ENCODE measurements at regions not wholly inside any gene's neighbourhood (a gene's known extent, or its start where the extent isn't known, plus 50 kb on each side); places are given as distances from the start of the nearest gene placed in this dataset.

DNA sequence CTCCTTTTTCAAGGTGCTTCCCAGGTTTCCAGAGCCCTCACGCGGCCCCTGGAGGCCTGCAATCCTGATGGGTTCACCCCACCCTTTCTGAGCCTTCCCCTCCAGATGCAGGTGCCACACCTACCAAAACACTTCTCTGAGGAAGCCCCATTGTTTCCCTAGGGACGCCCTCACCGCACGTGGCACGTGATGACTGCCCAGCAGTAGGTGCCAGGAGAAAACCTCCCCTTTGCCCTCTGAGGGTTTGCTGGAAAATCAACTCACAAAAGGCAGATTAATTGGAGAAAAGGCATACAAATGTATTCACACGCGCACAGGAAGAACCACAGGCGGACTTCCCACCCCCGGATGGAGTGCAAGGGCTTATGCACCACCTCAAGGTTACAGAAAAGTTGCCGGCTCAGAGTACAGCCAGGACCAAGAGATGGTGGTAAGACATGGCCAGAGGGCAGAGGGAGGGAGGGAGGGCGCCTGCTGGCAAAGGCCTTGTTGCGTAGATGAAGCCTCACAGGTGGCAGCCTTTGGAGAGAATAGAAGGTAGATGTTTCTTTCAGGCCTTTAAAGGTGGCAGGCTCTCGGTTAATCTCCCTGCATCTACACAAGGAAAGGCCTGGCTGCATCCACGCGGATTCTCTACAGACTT lies 269.4 kb upstream of the RAB6C start:
- DNase-seq = no peak

DNA sequence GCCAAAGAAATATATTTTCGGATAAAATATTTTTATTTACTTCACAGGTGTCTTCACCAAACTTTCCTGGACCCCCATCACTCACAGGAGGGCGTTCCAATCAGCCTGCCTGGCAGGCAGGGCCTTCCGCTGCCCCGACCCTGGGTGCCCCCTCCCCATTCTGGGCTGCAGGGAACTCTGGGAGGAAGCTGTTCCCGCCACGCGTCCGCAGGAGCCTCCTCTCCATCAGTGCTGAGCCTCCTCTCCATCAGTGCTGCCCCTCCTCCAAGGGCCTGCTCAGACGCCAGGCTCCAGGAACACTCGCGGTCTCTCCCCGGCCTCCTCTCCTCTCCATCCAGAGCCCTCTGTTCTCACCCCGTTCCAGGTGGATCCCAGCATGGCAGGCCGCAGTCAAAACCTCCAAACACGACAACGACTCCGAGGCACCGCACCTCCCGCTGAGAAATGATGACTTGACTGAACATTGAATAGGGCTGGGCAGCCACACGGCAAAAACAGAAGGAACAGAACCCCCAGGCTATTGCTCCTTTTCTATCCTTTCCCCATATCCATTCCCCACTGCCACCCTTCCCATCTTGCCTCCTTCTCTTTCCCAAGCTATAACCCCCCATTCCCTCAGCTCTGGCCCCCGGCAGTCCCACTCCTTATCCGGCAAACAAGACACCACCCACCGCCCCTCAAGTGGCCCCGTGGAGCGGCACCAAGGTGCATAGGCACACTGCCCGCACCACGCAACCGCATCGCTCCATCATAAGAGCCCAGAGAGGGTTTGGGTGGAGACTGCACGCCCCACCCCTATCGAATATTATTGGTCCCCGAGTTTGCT lies 268.6 kb upstream of the RAB6C start:
- no peak for DNase-seq

DNA sequence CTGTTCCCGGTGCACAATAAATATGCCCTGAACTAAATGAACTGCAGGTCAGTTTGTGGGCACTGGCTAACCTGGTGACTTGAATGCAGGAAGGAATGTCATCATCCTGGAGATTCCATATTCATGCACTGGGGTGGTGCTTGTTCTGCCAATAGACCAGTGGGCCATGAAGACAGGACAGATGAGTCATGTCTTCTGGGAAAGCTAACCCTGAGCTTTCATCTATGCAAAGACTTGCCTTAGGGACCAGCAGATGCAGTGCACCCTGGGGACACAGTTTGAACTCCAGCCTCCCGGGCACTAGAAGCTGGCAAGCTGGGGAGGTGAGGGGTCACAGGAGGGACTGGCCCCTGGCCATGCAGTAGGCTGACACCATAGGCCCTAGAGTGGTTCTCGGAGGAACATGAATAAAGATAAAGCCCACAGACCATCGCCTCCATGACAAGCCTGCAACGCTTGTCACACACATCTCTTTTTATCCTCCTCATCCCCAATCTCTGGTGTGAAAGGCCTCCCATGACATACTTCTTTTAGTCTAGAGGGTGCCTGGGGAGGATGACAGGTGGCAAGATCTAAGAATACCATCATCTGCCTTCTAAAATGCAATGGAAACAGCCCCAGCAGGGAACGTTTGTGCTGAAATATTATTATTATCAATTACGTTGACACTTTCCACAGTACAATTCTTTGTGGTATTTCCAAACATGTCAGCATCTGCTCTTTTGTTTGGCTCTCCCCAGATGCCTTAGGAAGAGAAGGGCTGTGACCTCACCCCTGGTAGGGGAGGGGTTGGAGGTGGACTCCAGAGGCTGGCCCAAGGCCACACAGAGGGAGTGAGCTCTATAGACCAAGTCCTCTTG lies 267.4 kb upstream of the RAB6C start:
- DNase-seq = no peak

DNA sequence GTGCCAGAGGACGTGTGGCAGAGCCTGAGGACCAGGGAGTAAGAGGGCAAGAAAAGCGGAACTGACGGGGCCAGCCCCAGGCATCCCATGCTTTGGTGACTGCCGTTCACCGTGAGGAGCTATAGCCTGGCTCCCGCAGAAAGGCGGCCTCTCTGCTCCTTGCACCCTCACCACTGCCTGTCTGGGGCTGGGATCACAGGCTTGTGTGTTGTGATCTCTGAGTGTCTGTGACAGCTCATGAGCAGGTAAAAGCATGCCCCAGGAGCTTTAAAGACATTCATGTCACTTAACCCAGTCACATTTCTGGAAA lies 266.8 kb upstream of the RAB6C start:
- no peak for DNase-seq

DNA sequence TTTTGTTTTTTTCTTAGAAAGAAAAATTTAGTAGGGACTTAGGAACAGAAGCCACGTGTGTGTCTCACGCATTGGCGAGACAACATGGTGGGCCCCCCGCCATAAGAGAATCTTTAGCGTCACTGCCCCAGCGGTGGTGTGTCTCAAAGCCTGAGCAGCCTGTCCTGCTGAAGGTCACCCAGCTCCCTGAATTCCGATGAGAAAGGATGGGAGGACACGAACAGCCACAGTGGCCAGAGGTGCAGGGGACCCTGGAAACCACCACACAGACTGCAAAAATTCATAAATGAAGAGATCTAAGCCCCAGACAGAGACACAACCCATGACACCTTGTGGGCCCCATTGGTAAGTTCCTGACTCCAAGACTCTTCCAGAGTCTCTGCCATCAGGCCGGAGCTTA lies 266.1 kb upstream of the RAB6C start:
- no peak for DNase-seq

DNA sequence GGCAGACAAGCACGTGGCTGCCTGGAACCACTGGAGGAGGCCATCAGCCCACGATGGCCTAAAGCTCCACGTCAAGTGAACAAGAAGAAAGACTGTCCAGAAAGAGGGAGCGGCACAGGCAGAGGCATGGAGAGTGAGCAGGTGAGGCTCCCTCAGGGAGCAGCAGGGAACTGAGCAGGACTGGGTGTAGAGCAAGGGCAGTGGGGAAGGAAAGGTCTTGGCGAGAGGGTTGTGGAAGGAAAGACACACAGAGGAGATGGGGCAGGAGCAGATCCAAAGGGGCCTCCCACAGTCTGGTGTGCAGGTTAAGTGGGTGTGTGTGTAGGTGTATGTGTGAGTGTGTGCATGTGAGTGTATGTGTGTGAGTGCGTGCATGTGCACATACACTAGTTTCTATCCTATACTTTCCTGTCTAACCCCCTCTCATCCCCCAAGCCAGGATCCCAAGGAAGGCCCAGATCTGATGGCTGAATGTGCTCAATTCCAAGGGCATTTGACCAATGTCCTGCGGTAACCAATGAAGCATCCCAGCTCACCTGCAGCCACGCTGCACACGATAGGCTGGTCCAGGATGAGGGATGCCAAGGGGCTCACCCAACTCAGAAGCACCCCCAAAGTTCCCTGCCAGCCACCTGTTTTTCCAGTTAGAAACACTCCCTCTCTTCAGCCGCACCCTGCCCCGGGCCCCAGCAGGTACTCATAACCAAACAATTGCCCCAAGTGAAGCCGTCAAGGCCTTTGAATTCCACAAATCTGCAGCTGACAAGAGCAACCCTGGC lies 262.5 kb upstream of the RAB6C start:
- DNase-seq = no peak

DNA sequence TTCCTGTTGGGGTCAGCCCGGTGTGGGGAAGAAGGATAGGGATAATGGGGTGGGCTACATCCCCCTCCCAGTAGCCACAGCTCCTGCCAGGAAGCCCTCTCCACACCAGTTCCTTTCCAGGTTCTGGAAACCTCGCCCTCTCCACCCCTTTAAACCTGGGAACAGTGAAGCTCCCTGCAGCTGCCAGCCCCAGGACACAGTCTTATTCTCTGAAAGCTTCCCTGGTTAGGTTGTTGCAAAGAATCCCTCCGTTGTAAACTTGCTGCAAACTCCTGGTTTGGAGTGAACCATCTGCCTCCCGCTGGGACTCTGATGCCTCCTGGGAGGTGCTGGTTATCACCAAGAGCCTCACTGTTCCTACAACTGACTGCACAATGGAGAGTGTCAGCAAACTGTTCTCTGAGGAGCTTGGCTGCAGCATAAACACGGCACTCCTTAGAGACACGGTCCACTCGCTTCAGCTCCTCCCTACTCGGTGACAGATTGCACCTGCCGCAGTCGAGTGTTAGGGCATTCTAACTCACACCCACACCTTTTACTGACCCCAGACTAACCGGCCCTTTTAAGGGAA lies 261.8 kb upstream of the RAB6C start:
- no peak for DNase-seq

DNA sequence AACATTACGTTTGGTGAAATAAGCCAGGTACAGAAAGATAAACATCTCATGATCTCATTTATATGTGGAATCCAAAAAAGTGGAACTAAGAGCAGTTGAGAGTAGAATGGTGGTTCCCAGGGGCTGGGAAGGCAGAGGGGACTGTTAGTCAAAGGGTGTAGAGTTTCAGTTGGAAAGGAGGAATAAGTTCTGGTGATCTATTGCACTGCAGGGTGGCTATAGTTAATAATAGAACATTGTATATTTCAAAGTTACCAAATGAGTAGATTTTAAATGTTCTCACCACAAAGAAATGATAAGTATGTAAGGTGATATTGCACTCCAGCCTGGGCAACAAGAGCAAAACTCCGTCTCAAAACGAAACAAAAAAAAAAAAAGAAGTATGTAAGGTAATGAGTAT lies 260.1 kb upstream of the RAB6C start:
- DNase-seq = no peak

DNA sequence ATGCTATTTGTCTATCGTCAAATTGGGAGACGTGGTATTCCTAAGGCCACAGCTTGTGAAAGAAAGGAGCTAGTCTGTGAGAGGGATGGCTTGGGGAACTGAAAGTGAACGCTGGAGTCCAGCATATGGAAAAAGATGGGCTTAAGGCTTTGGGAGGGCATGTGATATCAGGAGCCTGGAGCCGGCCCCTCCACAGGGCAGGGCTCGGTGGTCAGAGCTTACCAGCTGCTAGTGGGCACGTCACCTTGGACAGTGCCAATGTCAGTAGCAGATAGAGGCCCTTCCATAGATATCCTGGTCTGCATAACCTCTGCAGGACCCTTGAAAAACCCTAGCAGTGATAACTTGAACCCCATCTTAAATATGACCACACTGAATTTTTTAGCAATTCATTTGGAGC lies 259.1 kb upstream of the RAB6C start:
- no peak for DNase-seq

DNA sequence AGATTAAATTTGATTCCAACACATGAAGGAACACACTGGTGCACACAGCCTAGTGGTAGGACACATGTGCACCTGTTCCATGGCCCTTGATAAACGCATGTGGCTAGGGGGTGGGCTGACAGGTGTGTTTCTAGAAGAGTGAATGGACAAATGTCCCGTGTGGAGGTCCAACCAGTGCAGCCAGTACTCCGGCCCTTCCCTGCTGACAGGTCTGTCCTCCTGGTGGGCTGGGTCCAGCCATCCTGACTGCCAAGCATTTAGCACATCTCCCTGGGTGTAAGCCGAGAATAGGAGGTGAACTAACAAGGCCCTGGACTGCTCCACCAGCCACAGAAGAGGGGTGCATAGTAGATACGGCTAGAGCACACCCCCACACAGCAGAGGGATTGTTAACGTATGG lies 258.7 kb upstream of the RAB6C start:
- no peak for DNase-seq

DNA sequence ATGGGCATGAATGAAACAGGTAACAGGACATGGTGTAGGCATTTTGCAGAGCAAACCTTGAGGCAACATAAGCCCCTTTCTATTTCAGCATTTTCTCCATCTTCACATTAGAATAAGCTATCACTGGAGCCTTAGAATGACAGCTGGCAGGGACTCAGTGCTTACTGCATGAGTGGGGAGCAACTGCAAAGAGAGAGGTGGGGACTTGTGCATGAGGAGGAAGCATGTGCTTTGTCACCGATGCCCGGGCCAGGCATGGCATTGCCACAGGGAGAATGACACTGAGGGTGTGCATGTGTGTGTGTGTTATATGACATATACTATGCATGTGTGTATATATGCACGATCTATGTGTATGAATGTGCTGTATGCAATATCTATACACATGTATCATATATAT lies 258.2 kb upstream of the RAB6C start:
- DNase-seq = no peak

DNA sequence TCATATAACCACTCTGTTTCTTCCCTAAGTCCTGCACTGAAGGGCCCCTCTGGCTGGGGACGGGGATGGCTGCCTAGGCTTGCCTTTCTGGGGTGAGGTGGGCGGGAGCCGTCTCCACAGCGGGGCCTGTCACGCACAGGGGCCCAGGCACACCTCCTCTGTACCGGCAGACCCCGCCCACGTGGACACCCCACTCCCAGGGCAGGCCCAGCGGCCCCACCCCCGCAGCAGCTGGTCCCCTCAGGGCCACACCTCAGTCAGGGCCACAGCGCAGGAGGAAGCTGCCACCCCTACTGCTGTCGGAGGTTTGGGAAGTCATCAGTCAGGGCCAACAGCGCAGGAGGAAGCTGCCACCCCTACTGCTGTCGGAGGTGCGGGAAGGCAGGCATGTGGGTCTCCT lies 257.6 kb upstream of the RAB6C start:
- DNase-seq = no peak

DNA sequence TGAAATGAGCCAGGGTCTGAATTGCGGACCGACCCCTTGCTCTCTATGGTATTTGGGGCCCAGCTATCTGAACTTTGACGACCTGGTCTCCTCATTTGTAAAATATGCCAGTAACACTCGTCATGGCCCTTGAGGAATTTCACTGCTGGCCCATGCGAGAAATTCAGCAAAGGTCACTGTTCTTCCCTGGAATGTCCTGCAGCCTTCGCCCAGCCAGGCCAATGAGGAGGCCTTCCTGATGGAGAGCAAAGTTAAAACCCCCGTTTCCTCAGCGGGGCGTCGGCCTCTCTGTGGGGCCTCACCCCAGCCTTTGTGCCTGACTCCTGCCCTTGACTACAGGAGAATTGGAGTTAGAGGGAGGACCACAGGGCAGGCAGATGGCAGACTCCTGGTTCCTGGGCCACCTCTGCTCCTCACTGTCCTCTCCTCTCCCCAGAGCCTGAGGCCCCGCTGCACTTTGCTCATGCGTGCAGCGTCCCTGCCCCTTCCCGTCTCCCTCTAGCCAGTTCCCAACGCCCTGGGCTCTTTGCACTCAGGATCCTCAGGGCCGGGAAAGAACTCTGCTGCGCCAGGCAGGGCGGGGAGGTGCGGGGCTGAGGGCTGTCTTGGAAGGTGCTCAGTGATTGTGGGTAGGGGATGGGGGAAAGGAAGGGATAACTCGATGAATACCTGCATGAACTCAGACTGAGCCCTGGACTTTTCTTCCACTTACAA lies 257.0 kb upstream of the RAB6C start:
- no peak for DNase-seq

DNA sequence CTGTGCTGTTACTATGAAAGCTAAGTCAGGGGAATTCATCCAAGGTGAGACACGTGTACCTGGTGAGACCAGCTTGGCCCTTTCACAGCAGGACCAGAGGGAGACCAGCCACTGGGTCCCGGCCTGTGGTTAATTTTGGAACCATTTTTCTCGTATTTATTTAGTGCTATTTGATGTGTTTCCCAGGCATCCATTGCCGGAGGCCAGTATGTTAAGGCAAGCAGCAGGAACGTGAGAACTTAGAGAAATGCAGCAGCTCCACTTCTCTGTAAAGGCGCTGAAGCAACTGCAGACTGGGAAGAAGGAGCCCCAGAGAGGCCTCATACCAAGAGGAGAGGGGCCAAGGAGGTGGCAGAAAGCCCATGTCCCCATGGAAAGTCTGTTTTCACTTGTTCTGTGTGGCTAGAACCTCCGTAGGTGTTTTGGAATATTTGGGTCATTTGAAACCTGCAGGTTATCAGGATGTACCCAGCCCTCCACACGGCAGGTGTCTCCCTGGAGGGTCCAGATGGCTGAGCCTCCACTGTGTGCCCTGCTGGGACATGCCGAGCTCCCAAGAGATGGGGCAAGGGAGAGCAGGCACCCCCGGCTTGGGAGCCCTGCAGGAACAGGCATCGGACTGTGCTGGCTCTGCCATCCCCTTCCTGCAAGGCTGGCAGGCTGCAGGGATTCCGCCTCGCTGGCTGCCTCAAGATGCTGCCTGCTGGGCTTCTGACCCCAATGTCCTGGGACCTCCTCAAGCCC lies 256.0 kb upstream of the RAB6C start:
- DNase-seq = no peak

DNA sequence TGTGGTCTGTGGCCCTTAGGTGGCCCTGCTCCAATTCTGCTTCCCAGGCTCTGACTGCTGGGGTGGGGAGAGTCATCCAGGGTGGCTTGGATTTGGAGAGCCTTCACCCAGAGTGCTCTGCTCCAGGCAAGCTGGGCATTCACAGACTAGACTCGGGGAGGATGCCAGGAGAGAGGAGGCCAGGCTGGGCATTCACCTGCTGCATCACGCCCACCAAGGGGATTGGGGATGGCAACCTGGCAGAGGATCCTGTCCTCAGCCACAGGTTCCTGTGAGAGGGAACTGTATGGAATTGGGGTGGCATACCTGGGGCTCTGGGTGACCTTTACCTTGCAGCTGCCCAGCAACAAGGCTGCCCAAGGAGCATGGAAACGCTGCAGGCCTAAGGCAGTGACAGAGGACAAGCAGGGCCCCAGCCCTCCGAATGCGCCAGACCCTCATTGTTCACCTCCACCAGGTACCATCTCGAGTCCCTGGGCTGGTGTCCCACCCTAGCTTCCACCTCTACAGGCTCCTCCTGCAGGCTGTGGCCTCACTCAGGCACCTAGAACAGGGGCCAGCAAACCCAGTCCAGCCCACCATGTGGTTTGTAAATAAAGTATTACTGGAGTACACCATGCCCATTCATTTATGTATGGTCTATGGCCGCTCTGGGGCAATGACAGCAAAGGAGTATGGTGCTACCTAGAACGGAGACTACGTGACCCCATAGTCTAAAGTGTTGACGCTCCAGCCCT lies 255.3 kb upstream of the RAB6C start:
- DNase-seq = no peak

DNA sequence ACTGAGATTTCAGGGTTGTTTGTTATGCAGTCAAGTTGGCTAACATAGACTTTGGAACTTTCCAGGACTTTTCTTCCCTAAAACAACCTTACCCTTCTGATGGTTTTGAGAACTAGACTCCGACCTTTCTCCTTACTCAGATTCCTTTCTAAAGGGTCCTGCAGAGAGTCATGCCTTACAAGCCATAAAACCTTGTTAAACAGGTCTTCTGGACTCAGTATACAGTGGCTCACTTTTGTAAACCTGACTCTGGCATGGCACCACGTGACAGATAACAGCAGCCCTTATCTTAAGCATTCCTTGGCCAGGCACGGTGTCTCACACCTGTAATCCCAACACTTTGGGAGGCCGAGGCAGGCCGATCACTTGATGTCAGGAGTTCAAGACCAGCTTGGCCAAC lies 253.2 kb upstream of the RAB6C start:
- DNase-seq = no peak

DNA sequence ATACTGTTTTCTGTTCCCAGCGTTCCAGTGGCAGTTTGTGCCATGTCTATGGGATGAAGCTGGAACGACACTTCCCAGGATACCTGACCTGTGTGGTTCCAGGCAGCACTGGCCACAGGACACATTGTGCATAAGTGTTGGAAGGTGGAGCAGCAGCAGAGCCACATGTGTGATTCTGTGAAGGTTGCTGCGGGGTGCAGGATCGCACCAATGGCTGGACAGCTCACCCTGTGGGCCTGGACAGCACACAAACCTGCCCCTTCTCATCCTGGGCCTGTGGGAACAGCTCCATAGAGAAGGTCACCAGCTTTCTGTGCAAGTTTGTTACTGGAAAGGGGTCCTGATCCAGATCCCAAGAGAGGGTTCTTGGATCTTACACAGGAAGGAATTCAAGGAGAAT lies 252.2 kb upstream of the RAB6C start:
- no peak for DNase-seq

DNA sequence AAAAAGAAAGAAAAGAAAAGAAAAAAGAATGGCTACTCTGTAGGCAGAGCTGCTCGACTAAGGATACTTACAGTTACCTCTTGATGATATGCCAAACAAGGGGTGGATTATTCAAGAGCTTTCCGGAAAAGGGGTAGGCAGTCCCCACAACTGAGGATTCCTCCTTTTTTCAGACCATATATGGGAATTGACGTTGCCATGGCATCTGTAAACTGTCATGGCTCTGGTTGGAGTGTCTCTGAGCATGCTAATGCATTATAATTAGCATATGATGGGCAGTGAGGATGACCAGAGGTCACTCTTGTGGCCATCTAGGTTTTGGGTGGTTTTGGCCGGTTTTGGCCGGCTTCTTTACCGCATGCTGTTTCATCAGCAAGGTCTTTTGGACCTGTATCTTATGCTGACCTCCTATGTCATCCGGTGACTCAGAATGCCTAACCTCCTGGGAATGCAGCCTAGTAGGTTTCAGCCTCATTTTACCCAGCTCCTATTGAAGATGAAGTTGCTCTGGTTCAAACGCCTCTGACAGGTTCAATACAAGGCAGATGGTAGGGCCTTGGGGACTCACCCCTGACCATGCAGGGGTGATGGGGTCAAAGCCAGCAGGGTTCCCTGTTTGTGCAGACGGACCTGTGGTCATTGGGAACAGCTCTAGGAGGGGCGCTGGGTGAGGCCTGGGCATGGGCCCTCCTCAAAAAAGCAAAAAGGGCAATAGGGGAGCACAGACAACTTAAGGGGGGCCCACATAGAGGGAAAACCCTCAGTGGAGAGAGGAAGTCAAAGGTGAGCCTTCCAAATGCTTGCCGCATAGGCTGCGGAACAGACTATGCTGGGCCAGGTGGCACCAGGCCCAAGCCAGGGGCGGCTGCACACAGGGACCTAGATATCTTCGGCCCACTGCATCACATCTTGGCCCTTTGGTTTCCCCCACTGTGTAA lies 251.2 kb upstream of the RAB6C start:
- DNase-seq = no peak

DNA sequence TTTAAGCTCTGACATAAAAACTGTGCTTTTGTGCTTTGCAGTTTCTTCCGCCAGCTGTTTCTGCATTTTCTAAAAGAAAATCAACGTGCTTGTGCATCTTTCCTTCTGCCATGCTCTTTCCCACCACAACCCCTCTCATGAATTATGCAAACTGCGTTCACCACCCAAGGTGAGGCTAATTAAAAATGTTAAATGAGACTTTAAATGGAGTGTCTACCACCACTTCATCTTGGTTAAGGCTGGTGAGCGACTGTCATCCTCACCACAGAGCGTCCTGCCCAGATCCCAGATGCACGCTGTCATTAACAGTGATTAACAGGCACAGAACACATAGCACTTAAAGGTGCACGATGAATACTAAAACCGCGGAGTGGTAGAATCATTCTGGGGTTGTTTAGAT lies 250.5 kb upstream of the RAB6C start:
- no peak for DNase-seq

DNA sequence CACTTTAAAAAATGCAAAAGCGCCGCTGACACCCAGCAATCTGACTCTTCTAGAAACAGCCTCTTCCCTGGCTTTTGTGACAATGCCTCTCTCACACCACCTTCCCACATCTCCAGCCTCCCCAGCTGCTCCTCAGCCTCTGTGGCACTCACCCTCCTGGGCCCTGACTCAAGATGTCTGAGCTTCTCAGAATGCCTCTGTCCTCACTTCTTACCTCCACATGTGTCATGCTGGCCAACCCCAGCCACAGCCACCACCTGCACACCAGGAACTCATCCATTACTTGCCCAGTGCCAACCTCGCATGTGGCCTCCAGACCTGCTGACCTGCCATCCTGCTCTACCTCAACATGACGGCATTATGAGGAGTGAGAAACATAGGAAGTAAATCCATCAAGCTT lies 249.8 kb upstream of the RAB6C start:
- no peak for DNase-seq

Data from stimulated activated CD4-positive, alpha-beta T cell treated with anti-CD3 and anti-CD28 coated beads, Interleukin-4, amount 100 ng/mL, for 4 hours (primary cell).